ENCODE measurements at regions not wholly inside any gene's neighbourhood (a gene's known extent, or its start where the extent isn't known, plus 50 kb on each side); places are given as distances from the start of the nearest gene placed in this dataset.

DNA sequence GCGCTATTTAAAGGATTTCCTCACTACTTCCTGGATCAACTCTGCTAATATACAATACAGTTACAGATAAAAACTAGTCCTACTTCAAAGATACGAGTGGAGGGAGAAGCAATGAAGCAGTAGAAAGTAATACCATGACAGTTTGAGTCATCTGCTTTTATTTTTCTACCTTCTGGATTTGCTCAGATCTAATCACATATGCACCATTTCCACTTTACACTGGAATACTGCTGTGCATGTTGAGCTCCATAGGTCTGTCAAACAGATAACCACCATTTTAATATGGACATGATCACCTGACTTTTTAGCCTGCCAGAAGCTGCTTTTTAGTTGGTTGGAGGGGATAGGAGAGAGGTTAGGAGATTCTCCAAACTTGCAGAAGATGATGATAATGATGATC lies 92.5 kb downstream of the MMUT start:
- ATAC-seq = no peak
- TF ChIP-seq OSR1 (CRISPR knock-in tag; IDR thresholded peaks at IDR 0.05) (no peak), ZNF8 (CRISPR knock-in tag; IDR thresholded peaks at IDR 0.05) (no peak), ZNF565 (CRISPR knock-in tag; conservative IDR thresholded peaks at IDR 0.05; ENCODE audit: low read depth) (no peak), PATZ1 (CRISPR knock-in tag; IDR thresholded peaks at IDR 0.05; ENCODE audit: borderline replicate concordance) (no peak), GLIS3 (CRISPR knock-in tag; IDR thresholded peaks at IDR 0.05) (no peak)

- TF ChIP-seq, protein P1, sequence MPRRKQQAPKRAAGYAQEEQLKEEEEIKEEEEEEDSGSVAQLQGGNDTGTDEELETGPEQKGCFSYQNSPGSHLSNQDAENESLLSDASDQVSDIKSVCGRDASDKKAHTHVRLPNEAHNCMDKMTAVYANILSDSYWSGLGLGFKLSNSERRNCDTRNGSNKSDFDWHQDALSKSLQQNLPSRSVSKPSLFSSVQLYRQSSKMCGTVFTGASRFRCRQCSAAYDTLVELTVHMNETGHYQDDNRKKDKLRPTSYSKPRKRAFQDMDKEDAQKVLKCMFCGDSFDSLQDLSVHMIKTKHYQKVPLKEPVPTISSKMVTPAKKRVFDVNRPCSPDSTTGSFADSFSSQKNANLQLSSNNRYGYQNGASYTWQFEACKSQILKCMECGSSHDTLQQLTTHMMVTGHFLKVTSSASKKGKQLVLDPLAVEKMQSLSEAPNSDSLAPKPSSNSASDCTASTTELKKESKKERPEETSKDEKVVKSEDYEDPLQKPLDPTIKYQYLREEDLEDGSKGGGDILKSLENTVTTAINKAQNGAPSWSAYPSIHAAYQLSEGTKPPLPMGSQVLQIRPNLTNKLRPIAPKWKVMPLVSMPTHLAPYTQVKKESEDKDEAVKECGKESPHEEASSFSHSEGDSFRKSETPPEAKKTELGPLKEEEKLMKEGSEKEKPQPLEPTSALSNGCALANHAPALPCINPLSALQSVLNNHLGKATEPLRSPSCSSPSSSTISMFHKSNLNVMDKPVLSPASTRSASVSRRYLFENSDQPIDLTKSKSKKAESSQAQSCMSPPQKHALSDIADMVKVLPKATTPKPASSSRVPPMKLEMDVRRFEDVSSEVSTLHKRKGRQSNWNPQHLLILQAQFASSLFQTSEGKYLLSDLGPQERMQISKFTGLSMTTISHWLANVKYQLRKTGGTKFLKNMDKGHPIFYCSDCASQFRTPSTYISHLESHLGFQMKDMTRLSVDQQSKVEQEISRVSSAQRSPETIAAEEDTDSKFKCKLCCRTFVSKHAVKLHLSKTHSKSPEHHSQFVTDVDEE (CRISPR knock-in tag; IDR thresholded peaks at IDR 0.05) = no peak
- TF ChIP-seq SNAI2 (CRISPR knock-in tag; IDR thresholded peaks at IDR 0.05) = no peak
- no peak for TF ChIP-seq ISL1 (CRISPR knock-in tag; IDR thresholded peaks at IDR 0.05)
- TF ChIP-seq CSRNP3 (CRISPR knock-in tag; IDR thresholded peaks at IDR 0.05) = no peak
- no peak for TF ChIP-seq ESRRG (CRISPR knock-in tag; IDR thresholded peaks at IDR 0.05)
- TF ChIP-seq ZFP30 (CRISPR knock-in tag; IDR thresholded peaks at IDR 0.05) = no peak
- no peak for TF ChIP-seq BACH2 (CRISPR knock-in tag; IDR thresholded peaks at IDR 0.05; ENCODE audit: borderline replicate concordance)
- TF ChIP-seq TCF4 (CRISPR knock-in tag; IDR thresholded peaks at IDR 0.05; ENCODE audit: borderline replicate concordance) = no peak
- no peak for TF ChIP-seq OSR1 (CRISPR knock-in tag; IDR thresholded peaks at IDR 0.05)
- no peak for ATAC-seq
Measured at GRCh38 chr6:49366539-49366938, 96.5 kb downstream of the MMUT start.

GRCh38 chr6:49348561-49348960 lies 114.5 kb downstream of the MMUT start:
- no peak for ATAC-seq
- TF ChIP-seq PATZ1 (CRISPR knock-in tag; IDR thresholded peaks at IDR 0.05; ENCODE audit: borderline replicate concordance) (no peak), CREB5 (CRISPR knock-in tag; IDR thresholded peaks at IDR 0.05; ENCODE audit: low read depth) (no peak), ZFP30 (CRISPR knock-in tag; IDR thresholded peaks at IDR 0.05) (no peak), ESRRG (CRISPR knock-in tag; IDR thresholded peaks at IDR 0.05) (no peak), ZC3H10 (CRISPR knock-in tag; IDR thresholded peaks at IDR 0.05) (no peak), OSR1 (CRISPR knock-in tag; IDR thresholded peaks at IDR 0.05) (no peak), ISL1 (CRISPR knock-in tag; IDR thresholded peaks at IDR 0.05) (no peak), RARB (CRISPR knock-in tag; IDR thresholded peaks at IDR 0.05) (no peak), TOX (CRISPR knock-in tag; IDR thresholded peaks at IDR 0.05; ENCODE audit: borderline replicate concordance) (no peak), ARNTL (CRISPR knock-in tag; IDR thresholded peaks at IDR 0.05; ENCODE audit: borderline replicate concordance, low read depth) (no peak), ZNF565 (CRISPR knock-in tag; conservative IDR thresholded peaks at IDR 0.05; ENCODE audit: low read depth) (no peak), ZNF8 (CRISPR knock-in tag; IDR thresholded peaks at IDR 0.05) (no peak), BACH2 (CRISPR knock-in tag; IDR thresholded peaks at IDR 0.05; ENCODE audit: borderline replicate concordance) (no peak), CSRNP3 (CRISPR knock-in tag; IDR thresholded peaks at IDR 0.05) (no peak), TCF4 (CRISPR knock-in tag; IDR thresholded peaks at IDR 0.05; ENCODE audit: borderline replicate concordance) (no peak)
- TF ChIP-seq, protein P1 (CRISPR knock-in tag; IDR thresholded peaks at IDR 0.05) = no peak

All from SK-N-SH treated with all-trans-retinoic acid at 6 μM for 48 hours (cell line).